HepG2 (cell line): ENCODE measurements at regions not wholly inside any gene's neighbourhood (a gene's known extent, or its start where the extent isn't known, plus 50 kb on each side); places are given as distances from the start of the nearest gene placed in this dataset.

Experiments
- ATAC-seq: fragments of 200-7000 bp; cut with Tn5 transposase; 3 replicates; pipeline ENCODE4 v1.9.1; 2020; ENCODE audit warnings: mild to moderate bottlenecking, moderate library complexity
- BruUV-seq: library from RNA; stranded (reverse); fragments of 400-500 nt; replicated peaks from 2 replicates; lab custom pipeline; 2021; lab: Mats Ljungman, UMichigan
- CTCF ChIA-PET: fragments of 300-600 bp; formaldehyde crosslinking; extraction: SDS; loops from one replicate; lab custom pipeline; 2021; ENCODE audit warnings: low total read pairs, inconsistent platforms, low intra/inter-chr PET ratio; lab: Yijun Ruan, JAX
- POLR2A ChIA-PET: fragments of 350-600 bp; sonication (Branson Sonifier 250); formaldehyde crosslinking; loops from one replicate; lab custom pipeline; 2020; ENCODE audit warnings: antibody characterized with exemption, inconsistent platforms; lab: Yijun Ruan, JAX
- DNase-seq: peaks from one replicate; pipeline ENCODE4 v3.0.0-alpha.2; 2015; ENCODE audit warnings: low spot score
- FAIRE-seq: peaks from 3 replicates; lab custom pipeline; 2011; peaks lifted over from hg19 to GRCh38; lab: Jason Lieb, UNC
- H2AFZ ChIP-seq: one replicate; pipeline ENCODE4 v1.6.1; 2011; ENCODE audit warnings: low read length, inconsistent platforms
- H3K27ac ChIP-seq: fragments of 300-600 bp; 3 replicates; pipeline ENCODE4 v1.8.0; 2011; ENCODE audit warnings: mixed run types, mild to moderate bottlenecking, mixed read lengths, low read length, inconsistent platforms; ENCODE audit not compliant: insufficient read depth; ENCODE audit errors: extremely low read length
- H3K27me3 ChIP-seq, 2 experiments: fragments of 200-600 bp in 1 of 2; 2 replicates in 1 of 2; 3 replicates in 1 of 2; pipeline versions ENCODE4 v1.6.0 to v1.8.0; 2011; ENCODE audit warnings: low read length in 2 of 2, mild to moderate bottlenecking in 2 of 2, moderate library complexity in 2 of 2, inconsistent platforms in 1 of 2; ENCODE audit not compliant: insufficient read depth in 2 of 2, control insufficient read depth in 1 of 2
- H3K36me3 ChIP-seq, 2 experiments: fragments of 200-600 bp in 1 of 2; replicated peaks in 1 of 2; 2 replicates in 1 of 2; 3 replicates in 1 of 2; pipeline versions ENCODE4 v1.5.1 to v1.8.0; 2011; ENCODE audit warnings: low read length in 2 of 2, inconsistent platforms in 1 of 2; ENCODE audit not compliant: insufficient read depth in 2 of 2, control insufficient read depth in 1 of 2
- H3K4me1 ChIP-seq: 2 replicates; pipeline ENCODE4 v1.5.1; 2012; ENCODE audit warnings: low read length, inconsistent platforms; ENCODE audit not compliant: insufficient read depth
- H3K4me2 ChIP-seq: 2 replicates; pipeline ENCODE4 v1.6.0; 2011; ENCODE audit warnings: low read depth, low read length, inconsistent platforms
- H3K4me3 ChIP-seq, 3 experiments: fragments of 200-600 bp in 1 of 3; sonication (generic), shearing (Covaris generic) in 1 of 3; replicated peaks in 1 of 3; 2 replicates each; pipeline ENCODE4 v1.5.1; 2011 to 2016; ENCODE audit warnings: low read length in 3 of 3, inconsistent platforms in 2 of 3, low read depth in 2 of 3, mild to moderate bottlenecking in 2 of 3, control low read depth in 1 of 3, mixed read lengths in 1 of 3; ENCODE audit not compliant: insufficient read depth in 1 of 3
- H3K79me2 ChIP-seq: one replicate; pipeline ENCODE4 v1.6.1; 2011; ENCODE audit warnings: low read length, inconsistent platforms; ENCODE audit not compliant: insufficient read depth
- H3K9ac ChIP-seq: 2 replicates; pipeline ENCODE4 v1.6.0; 2011; ENCODE audit warnings: mild to moderate bottlenecking, low read depth, low read length, inconsistent platforms; ENCODE audit not compliant: insufficient read depth
- H3K9me3 ChIP-seq: 2 replicates; pipeline ENCODE4 v1.5.1; 2012; ENCODE audit warnings: mild to moderate bottlenecking, low read length
- H4K20me1 ChIP-seq: 2 replicates; pipeline ENCODE4 v1.6.0; 2011; ENCODE audit warnings: inconsistent platforms, mild to moderate bottlenecking, low read length, moderate library complexity; ENCODE audit not compliant: insufficient read depth
- ADNP ChIP-seq: sonication (generic); formaldehyde crosslinking; IDR thresholded peaks from 2 replicates; pipeline ENCODE4 v1.4.0; 2020; ENCODE audit warnings: missing genetic modification reagents
- AHR ChIP-seq: IDR thresholded peaks from 2 replicates; pipeline ENCODE4 v1.6.1; 2018; ENCODE audit warnings: missing genetic modification reagents, missing compliant biosample characterization
- CBX5 ChIP-seq: sonication (generic); formaldehyde crosslinking; IDR thresholded peaks from 2 replicates; pipeline ENCODE4 v1.4.0; 2020; ENCODE audit warnings: missing genetic modification reagents, borderline replicate concordance
- E2F5 ChIP-seq: sonication (generic); formaldehyde crosslinking; conservative IDR thresholded peaks from 2 replicates; pipeline ENCODE4 v1.4.0; 2020; ENCODE audit warnings: missing genetic modification reagents
- ESRRA ChIP-seq: sonication (generic); formaldehyde crosslinking; IDR thresholded peaks from 2 replicates; pipeline ENCODE4 v1.5.1; 2020; ENCODE audit warnings: mild to moderate bottlenecking, low read depth, missing genetic modification reagents
- GZF1 ChIP-seq: sonication (generic); formaldehyde crosslinking; IDR thresholded peaks from 2 replicates; pipeline ENCODE4 v1.5.1; 2020; ENCODE audit warnings: mild to moderate bottlenecking, missing genetic modification reagents
- HCFC1 ChIP-seq: fragments of 150-350 bp; IDR thresholded peaks from 2 replicates; pipeline ENCODE4 v1.6.1; 2014; ENCODE audit warnings: low read depth, low read length
- KAT2B ChIP-seq: fragments of 150-350 bp; IDR thresholded peaks from 2 replicates; pipeline ENCODE4 v1.6.1; 2014; ENCODE audit warnings: low read depth, low read length, borderline replicate concordance
- MAFF ChIP-seq: IDR thresholded peaks from 2 replicates; pipeline ENCODE4 v1.6.1; 2011; ENCODE audit warnings: low read depth, low read length, improper control_type of control experiment
- MXI1 ChIP-seq: IDR thresholded peaks from 3 replicates; pipeline ENCODE4 v1.6.1; 2012; ENCODE audit warnings: low read depth, low read length, inconsistent platforms, borderline replicate concordance
- NAIF1 ChIP-seq: sonication (generic); formaldehyde crosslinking; IDR thresholded peaks from 2 replicates; pipeline ENCODE4 v1.5.0; 2020; ENCODE audit warnings: mild to moderate bottlenecking, missing genetic modification reagents, borderline replicate concordance
- NCOA1 ChIP-seq: sonication (generic); formaldehyde crosslinking; IDR thresholded peaks from 2 replicates; pipeline ENCODE4 v1.9.0; 2021; ENCODE audit warnings: missing genetic modification reagents
- SP1 ChIP-seq, 2 experiments: fragments of 450-650 bp in 1 of 2; sonication (generic) in 1 of 2; formaldehyde crosslinking in 1 of 2; IDR thresholded peaks; 2 replicates each; pipeline versions ENCODE4 v1.4.0 to v1.6.1; 2016 to 2020; ENCODE audit warnings: missing genetic modification reagents in 1 of 2
- ZBTB26 ChIP-seq: IDR thresholded peaks from 2 replicates; pipeline ENCODE4 v1.6.1; 2016; ENCODE audit warnings: missing compliant biosample characterization, missing genetic modification reagents, borderline replicate concordance
- ZBTB44 ChIP-seq: sonication (generic); formaldehyde crosslinking; IDR thresholded peaks from 2 replicates; pipeline ENCODE4 v1.4.0; 2020; ENCODE audit warnings: missing genetic modification reagents
- ZMAT5 ChIP-seq: sonication (generic); formaldehyde crosslinking; IDR thresholded peaks from 2 replicates; pipeline ENCODE4 v1.5.0; 2020; ENCODE audit warnings: mild to moderate bottlenecking, low read depth, missing genetic modification reagents, borderline replicate concordance
- ZNF552 ChIP-seq: sonication (generic); formaldehyde crosslinking; IDR thresholded peaks from 2 replicates; pipeline ENCODE4 v1.9.0; 2022; ENCODE audit warnings: missing genetic modification reagents, mild to moderate bottlenecking, borderline replicate concordance
- ZSCAN21 ChIP-seq: sonication (generic); formaldehyde crosslinking; IDR thresholded peaks from 2 replicates; pipeline ENCODE4 v1.8.0; 2022; ENCODE audit warnings: mild to moderate bottlenecking, missing genetic modification reagents, moderate library complexity, borderline replicate concordance
- WGBS: methylation state at CpG from one replicate; pipeline ENCODE4 v1.1.6; 2017; ENCODE audit warnings: low lambda C conversion rate; 5-methylcytosine and 5-hydroxymethylcytosine counted together
- in situ Hi-C: cut with HindIII; loops from 2 replicates; pipeline ENCODE4 v1.10.0; 2017; ENCODE audit warnings: low pct_unique_long_range_greater_than_20kb; ENCODE audit not compliant: extremely low pct_ligation_motif_present
- intact Hi-C: fragments of 100-400 bp; cut with micrococcal nuclease; formaldehyde crosslinking; loops from one replicate; pipeline ENCODE4 v1.10.0; 2022; ENCODE audit not compliant: unreplicated experiment

GRCh38 chr1:209397910-209398309, 185.6 kb upstream of the CAMK1G start:
- ATAC-seq: no peak

GRCh38 chr1:209398313-209398991, 185.1 kb upstream of the CAMK1G start:
- H3K4me3 ChIP-seq: no peak overlapping the region
- no peaks in the 10 kb centered on the region for H3K4me1 ChIP-seq
- DNase-seq (no peak), FAIRE-seq (no peak), ATAC-seq (no peak)
- no peak overlapping the region for H3K9ac ChIP-seq
- H3K79me2 ChIP-seq: no peaks in the 10 kb centered on the region
- CTCF ChIA-PET: no interaction called here
- H3K27ac ChIP-seq: no peak overlapping the region
- 15% methylated on average over 5 of the region's 5 CpGs for WGBS
- no peak overlapping the region for H2AFZ ChIP-seq
- BruUV-seq: no TSS peak
- no peak overlapping the region for H3K4me2 ChIP-seq
- in situ Hi-C loops: no loop called here
- intact Hi-C loops: no loop called here
- no peaks in the 10 kb centered on the region for H3K27me3 ChIP-seq
- no peaks in the 10 kb centered on the region for H4K20me1 ChIP-seq
- H3K9me3 ChIP-seq: no peaks in the 10 kb centered on the region
- POLR2A ChIA-PET: no interaction called here
- no peaks in the 10 kb centered on the region for H3K36me3 ChIP-seq
- TF ChIP-seq GZF1: no peak
- no peak for TF ChIP-seq SP1 (IDR thresholded peaks at IDR 0.05)
- no peak for TF ChIP-seq SP1 (CRISPR knock-in tag; IDR thresholded peaks at IDR 0.05)
- TF ChIP-seq MAFF: peak; percentile 75
- TF ChIP-seq ZBTB26 (CRISPR knock-in tag): no peak
- no peak for TF ChIP-seq ZBTB44 (CRISPR knock-in tag)
- TF ChIP-seq ZMAT5 (CRISPR knock-in tag): no peak
- TF ChIP-seq MXI1: no peak
- no peak for TF ChIP-seq HCFC1
- no peak for TF ChIP-seq ZSCAN21 (CRISPR knock-in tag)

More at GRCh38 chr1:209397910-209398309, 185.6 kb upstream of the CAMK1G start:
- WGBS: 36% methylated on average over 3 of the region's 3 CpGs
- H3K4me3 ChIP-seq: no peak overlapping the region
- no peaks in the 10 kb centered on the region for H3K79me2 ChIP-seq
- no peak overlapping the region for H3K4me2 ChIP-seq
- no peaks in the 10 kb centered on the region for H3K36me3 ChIP-seq
- FAIRE-seq: no peak
- H3K27me3 ChIP-seq: no peaks in the 10 kb centered on the region
- ChIA-PET POLR2A (no interaction called here), CTCF (no interaction called here)
- no peak overlapping the region for H3K27ac ChIP-seq
- no peak for DNase-seq
- H3K9me3 ChIP-seq: no peaks in the 10 kb centered on the region
- no peaks in the 10 kb centered on the region for H3K4me1 ChIP-seq
- TF ChIP-seq AHR (CRISPR knock-in tag) (no peak), ZNF552 (CRISPR knock-in tag) (no peak), NCOA1 (CRISPR knock-in tag) (no peak), CBX5 (CRISPR knock-in tag) (no peak), E2F5 (CRISPR knock-in tag) (no peak), ADNP (no peak), KAT2B (no peak), NAIF1 (no peak), ESRRA (CRISPR knock-in tag) (no peak)
- intact Hi-C loops: no loop called here
- H3K9ac ChIP-seq: no peak overlapping the region
- H2AFZ ChIP-seq: no peak overlapping the region
- no TSS peak for BruUV-seq
- in situ Hi-C loops: no loop called here
- no peaks in the 10 kb centered on the region for H4K20me1 ChIP-seq
